GM18517 (cell line): ENCODE measurements at regions not wholly inside any gene's neighbourhood (a gene's known extent, or its start where the extent isn't known, plus 50 kb on each side); places are given as distances from the start of the nearest gene placed in this dataset.

Experiments
- ATAC-seq: cut with Tn5 transposase; IDR thresholded peaks from one replicate; pipeline ENCODE4 v1.9.1; 2021; ENCODE audit warnings: mild to moderate bottlenecking, moderate library complexity; ENCODE audit not compliant: unreplicated experiment

DNA sequence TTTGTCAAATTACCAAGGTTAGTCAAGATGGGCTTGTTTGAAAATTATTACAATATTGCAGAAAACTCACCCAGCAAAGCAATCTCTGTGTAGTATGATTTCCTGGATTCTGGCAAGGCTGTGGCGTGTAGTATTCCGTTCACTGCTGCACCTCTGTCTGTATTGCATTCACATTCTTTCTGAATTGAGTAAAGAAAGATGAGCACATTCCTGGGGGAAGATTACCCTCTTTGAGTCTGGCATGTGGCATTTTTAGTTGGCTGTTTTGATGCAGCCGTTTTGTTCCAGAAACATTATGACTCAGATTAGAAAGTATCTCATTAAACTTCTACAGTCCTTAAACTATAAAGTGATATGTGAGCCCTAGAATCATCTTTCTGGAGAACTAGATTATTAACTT is 197.7 kb downstream of the TENT4A start:
- no peak for ATAC-seq

DNA sequence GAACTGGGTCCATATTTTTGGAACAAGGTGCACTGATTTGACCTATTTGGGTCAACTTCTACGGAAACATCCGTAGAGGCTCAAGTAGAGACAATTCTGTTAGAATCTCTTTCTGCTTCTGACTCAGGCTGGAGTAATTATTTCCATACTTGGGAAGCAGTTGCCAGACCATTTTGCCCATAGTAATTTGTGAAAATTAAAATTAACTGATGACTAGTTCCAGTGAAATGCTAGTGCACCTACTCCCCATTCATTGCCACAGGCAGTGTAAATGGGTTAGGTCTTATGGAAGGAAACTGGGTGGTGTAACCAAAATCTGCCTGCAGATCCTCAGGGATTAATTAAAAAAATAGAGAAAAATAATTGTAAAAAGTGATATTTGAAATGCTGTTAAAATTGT is 201.1 kb downstream of the TENT4A start:
- no peak for ATAC-seq

DNA sequence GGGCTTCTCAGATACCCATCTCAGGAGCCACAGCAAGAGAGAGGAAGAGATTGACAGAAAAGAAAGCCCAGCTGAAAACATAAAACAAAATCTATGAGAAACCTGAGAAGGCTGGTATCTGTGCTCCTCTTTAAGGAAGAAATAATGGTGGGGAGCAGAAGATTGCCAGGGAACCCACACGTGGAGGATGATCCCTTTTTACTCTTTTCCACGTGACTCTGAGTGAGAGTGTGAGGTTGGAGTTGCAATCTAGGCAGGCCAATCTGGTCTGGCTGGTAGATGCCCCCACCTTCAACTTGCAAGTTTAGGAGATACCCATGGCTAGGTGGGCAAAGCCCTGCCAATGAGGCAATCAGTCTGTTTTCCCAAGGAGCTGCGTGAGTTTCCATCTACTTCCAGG is 202.3 kb downstream of the TENT4A start:
- ATAC-seq, result no peak

DNA sequence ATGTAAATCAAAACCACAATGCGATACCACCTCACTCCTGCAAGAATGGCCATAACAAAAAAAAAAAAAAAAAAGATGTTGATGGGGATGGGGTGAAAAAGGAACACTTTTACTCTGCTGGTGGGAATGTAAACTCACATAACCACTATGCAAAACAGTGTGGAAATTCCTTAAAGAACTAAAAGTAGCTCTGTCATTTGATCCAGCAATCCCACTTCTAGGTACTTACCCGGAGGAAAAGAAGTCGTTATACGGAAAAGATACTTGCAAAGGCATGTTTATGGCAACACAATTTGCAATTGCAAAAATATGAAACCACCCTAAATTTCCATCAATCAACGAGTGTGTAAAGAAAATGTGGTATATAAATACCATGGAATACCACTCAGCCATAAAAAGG is 205.0 kb downstream of the TENT4A start:
- no peak for ATAC-seq

DNA sequence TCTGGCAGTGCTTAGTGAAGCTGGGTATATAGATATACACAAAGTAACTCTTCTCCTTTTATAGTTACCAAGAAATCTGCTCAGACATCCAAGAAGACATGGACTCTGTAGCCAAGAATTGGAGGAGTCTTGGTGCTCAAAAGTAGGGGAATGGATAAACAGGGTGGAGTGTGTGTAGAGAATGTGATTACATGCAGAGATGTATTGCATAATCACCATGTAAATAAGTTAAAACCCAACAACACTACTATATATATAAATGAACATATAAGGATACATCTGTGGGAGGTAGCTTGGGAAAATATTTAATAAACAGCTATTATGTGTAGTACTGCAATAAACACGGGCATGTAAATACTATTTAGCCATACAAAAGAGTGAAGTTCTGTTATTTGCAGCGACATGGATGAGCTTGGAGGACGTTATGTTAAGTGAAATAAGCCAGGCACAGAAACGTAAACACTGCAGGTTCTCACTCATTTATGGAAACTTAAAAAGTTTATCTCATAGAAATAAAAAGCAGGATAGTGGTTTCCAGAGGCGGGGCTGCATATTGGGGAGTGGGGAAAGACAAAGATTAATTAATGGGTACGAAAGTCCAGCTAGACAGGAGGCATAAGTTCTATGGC is 207.5 kb downstream of the TENT4A start:
- no peak for ATAC-seq

DNA sequence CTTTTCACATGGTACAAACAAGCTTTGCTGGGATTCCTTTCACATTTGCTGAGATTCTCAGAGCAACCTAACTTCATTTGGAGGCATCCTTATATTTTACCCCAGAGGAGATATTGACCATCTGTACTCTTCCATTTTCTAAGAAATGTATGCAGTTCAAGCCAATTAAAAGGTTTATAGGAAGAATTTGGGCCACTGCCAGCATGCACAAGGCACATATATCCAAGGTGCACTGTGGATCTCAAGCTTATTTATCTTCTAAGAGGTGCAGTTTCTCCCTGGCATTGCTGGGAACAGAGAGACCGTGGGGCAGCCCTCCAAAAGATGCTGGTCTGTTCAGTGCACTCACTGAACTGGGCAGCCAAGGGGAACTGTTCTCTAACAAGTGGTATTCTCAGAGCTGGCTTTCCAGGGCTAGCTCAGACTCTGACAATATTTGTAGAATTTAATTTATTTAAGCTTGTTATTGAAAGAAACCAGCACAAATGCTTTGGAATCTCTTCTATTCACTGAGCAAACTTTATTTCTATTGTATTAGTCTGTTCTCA is 213.3 kb downstream of the TENT4A start:
- no peak for ATAC-seq

DNA sequence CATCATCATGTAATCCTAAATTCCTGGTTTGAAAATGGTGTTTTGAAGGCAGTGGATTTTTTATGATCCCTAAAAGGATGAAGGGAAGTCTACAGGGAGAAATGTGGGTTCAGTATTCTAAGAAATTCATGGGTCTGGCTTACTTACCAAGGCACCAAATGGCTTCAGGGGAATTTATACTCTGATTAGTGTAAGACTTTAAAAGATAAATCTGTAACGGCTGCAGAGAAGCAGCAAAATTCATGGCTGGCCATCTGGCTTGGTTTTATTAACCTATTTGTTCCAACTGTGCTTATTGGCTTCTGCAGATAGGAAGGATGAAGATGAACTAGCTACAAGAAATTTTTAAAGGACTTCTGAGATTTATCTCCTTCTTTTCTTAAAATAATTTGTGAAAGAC is 222.8 kb downstream of the TENT4A start:
- ATAC-seq, result no peak

DNA sequence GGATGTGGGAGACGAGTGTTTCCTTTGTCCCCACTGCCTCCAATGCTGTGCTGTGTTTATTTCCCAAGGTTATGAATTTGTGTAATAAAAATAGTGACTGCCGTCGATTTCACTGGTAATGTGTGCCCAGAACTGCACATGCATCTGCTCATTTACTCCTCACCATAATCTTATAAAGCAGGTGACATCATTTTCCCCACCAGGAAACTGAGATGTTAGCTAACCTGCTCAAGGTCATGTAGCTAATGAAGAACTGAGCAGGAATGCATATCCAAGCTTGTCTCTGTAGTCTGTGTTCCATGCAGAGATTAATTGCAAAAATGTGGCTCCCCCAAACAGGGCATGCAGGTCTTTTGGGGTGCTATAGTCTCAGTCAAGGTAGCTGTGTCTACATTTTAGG is 224.4 kb downstream of the TENT4A start:
- no peak for ATAC-seq

DNA sequence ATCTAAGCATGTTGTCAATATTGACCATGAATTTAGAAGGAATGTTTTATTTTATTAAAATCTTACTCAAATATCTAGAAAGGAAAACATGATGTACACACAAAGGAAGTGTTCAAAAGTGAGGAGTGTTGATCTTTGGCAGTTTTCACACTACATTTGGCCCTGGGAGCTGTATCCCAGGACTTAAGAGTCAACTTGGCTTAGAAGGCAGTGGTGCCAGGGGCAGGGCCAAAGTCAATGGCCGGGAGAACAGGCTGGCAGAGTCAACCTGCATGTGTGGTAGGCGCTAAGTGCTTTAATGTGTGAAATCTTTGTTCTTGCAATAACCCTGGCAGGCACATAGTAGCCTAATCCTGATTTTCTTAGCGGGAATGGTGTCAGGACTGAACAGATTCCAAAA is 228.4 kb downstream of the TENT4A start:
- no peak for ATAC-seq

DNA sequence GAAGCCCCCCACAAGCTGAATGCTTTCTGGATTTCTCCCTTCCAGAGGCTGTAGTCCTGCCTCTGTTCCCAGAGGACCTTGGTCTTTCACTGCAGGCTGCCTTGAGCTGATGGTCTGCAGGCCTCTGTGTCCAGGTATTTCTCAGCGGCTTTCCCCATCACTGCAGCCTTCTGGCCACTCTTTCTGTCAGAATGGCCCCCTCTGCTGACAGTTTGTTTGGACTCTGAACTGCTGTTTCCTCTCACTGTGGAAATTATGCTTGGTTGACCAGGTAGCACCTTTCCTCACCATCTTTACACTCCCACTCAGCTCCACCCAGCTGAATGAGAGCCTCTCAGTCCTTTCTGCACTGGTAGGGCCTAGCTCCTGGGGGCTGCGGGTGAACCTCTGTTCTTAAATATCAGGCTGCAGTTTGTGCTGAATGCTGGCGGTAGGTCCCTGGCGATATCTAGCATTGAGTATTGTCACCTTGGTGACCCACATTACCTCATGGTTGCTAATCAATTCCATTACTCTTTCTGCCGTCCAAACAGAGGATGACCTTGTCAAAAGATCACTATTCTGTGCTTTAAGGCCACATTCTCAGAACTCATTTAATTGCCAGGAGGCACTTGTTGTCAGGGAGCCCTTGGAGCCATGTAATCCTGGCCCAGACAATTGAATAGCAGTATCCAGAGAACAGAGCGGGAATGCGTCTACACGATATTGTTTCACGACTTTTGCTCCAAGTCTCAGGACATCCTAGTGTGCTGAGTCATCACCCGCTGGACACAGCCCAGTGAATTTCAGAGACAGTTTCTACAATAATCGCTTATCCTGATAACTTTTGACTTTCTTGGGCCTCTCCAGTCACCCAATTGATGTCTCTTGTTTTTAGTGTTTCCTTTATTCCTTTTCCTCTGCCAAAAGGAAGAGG is 230.2 kb downstream of the TENT4A start:
- no peak for ATAC-seq

DNA sequence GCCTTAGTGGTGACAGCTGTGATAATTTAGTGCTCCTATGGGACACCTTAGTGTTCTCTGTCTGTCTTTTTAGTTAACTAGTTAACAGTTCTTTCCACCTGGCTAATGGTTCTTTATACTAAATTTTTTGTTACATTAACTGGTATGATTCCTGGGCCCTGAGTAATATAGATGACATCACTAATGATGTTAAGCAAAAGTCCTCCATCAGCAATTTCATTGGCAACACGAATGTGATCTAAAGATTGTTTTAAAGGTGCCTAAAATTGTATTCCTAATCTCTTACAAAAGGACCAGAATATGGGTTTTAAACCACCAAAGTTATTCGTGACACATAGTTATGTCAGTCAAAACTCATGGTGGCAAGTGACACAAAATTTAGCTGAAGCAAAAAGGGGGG is 235.3 kb downstream of the TENT4A start:
- ATAC-seq, result no peak

DNA sequence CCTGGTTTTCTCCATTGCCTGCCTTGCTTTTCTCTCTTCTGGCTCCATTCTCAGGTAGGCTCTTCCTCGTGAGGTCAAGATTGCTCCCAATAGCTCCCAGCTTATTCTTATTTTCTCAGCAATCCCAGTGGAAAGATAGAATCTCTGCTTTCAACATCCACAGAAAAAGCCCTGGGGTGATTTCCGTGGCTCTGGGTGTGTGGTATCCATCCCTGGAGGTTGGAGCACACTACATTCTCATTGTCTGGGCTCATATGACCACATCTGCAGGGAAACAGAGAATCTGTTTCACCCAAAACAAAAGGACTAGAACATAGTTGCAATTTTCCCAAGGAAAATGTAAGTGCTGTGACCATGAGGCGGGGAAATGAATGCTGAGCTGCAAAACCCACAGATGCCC is 236.0 kb downstream of the TENT4A start:
- ATAC-seq, result no peak

DNA sequence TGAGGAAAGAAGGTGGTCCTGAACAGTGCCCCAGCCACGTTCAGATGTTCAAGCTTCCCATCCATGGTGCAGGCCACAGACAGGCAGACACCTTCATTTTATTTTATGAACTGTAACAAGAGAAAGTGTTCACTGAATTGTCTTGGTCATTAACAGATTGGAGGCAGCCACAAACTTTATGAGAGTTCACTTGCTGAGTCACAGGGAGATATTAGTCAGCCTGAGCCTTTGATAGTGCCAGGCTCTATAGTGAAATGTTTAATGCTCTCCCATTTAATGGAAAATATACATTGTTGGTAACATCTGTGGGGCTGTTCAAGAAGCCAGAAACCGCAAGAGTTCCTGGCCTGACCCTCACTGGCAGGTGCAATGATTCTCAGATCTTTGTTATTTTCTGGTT is 237.0 kb downstream of the TENT4A start:
- ATAC-seq, result no peak

DNA sequence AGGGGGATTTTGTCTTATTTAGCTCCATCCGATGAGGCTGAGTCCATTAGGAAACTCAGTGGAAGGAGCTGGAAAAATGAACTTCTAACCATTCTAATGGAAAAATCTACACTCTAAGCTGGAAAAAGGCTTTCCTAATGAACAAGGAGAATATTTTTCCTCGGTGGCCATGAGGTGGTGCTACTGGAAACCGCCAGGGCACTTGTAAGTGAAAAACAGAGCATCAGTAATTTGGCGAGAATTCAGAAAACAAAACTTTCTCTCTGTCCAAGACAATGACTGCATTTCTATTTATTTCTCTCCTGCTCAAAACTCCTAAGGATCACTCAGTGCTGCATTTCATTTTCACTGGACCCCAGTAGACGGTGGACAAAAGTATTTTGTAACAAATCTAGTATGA is 237.6 kb downstream of the TENT4A start:
- ATAC-seq, result no peak

DNA sequence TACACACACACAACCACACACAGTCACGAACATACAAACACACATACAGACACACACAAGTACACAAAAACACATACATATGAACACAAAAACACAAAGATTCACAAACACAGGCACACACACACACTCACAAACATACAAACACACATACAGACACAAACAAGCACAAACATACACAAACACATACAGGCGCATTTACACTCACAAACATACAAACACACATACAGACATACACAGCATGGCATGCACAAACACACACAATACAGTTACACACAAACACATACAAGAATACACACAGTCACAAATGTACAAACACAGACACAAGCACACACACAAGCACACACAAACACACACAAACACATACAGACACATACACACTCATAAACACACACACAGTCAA is 247.9 kb downstream of the TENT4A start:
- ATAC-seq, result no peak

DNA sequence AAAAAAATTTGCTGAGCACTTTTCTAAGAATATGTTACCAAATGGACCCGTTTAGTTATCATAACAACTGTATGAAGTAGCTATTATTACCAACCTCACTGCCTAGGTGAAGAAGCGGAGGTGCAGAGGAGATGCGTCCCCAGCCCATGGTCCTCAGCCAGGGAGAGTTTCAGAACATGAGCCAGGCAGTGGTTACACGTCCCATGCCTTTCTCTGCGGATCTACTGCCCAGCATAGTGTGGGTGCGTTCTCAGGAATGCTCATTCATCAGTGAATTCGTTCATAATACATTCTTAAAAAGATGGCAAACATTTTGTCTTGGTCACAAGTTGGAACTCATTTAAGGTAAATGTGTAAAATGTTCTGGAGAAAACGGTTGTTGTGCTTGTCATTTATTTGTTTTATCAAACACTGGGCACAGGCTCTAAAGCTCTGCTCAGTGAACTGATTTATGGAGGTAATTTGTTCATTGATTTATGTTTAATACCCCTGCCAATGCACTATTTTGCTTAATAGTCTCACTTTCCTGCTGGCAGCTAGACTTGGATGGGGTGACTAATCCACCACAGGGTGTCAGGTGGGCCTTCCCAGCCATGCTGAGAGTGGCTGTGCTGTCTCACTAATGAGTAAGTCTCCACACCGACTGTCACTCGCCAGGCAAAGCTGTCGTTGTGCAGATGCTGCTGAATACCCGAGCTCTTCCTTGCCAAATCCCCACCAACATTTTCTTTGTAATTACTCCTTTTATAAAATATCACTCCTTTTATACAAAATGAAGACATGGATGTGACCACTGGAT is 248.8 kb downstream of the TENT4A start:
- ATAC-seq, result no peak

DNA sequence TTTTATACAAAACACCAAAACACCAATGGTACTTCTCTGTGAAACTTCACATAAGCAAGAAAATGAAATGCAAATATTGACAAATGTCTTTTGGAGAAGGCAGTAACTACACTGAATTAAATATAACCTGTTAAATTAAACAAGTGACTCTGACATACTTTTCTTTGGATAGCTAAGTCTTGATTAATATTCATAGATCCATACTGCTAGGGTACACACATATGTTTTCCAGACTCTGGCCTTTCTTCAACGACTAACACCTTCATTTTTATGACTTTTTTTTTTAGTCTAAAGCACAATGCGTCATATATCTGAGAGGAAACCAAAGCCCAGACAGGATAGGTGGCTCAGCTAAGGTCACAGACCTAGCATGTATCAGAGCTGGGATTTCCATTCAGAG is 263.7 kb downstream of the TENT4A start:
- ATAC-seq, result no peak

DNA sequence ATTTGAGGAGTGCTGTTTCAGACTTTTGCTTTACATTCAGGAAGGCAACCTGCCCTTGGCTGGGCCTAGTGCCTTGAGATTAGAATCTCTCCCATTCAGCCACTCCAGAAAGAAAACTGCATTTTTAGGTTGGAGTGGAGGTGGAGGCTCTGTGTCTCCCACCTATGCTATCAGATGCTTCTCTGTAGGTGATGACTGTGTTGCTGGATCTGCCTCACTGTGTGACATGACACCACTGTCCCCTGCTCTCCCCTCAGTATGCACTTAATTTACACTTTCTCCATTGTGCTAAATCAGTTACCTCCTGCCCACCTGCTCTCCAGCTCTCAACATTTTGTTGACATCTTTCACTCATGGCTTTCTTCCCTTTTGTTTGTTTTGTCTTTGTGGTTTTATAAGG is 265.8 kb downstream of the TENT4A start:
- no peak for ATAC-seq

DNA sequence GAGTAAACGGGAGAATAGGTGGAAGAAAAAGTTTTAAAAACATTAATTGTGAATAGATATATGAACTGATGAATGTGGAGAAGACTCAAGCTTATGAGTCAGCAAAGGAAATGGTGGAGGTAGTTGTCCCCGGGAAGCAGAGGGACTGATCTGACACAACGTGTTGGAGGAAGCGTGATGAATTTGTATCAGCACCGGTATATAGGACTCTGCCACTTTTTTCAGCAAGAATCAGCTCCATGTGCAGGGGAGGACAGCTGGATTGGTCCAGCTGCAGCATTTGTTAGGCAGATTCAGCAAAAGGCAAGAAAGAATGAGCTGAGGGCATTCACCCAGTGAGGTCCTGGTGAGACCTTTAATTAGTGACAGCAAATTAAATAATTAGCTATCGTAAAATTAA is 276.0 kb downstream of the TENT4A start:
- no peak for ATAC-seq

DNA sequence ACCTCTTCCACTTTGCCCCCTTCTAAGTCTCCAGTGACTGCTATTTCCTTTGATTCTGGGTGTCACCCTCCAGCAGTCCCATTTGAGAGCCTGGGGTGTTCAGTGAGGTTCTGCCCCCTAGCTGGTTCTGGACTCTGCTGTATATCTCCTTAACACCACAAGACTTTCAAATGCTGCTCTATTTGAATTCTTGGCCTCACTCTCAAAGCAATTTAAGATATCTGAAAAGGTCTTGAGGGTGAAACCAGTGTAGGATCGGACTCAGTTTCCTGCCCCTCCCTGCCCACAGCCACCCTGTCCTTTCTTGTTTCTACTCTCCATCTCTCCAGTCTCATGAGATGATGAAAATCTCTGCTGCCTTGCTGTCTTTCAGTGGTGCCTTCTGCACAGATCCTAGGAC is 280.9 kb downstream of the TENT4A start:
- no peak for ATAC-seq

DNA sequence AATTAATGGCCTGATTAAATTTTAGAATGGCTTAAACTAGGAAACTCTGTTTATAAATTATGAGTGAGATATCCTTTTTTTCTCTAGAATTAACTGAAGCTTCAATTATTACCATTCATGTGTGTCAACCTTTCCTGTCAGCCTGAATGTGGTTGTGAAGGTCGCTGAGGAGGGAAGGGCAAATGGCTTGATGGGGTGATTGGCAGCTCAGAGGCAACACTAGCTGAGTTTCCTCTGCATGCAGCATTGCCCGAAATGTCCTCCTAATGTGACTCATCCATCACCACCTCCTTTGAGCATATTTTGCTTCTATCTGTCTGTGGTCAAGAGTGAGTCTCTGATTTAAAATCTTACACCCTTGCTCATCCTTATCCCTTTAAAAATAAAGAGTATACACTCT is 281.9 kb downstream of the TENT4A start:
- no peak for ATAC-seq

DNA sequence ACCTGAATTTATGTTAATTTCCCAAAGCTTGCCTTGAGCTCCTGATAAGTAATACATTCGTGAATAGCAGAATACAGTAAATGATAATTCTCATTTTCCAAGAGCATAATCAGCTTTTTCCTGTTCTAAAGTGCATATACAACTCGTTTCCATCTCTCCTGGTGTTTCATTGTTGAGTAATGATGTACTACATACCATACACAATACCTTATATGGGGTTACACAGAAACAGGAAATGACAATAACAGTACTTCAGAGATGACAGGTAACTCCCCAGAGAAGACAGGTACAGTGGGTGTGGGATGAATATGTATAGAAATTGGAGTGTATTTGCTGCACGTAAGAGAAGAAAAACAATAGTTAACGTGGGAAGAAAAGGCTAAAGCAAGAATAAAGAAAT is 287.1 kb downstream of the TENT4A start:
- no peak for ATAC-seq
